HG02970 (cell line): ENCODE measurements at regions not wholly inside any gene's neighbourhood (a gene's known extent, or its start where the extent isn't known, plus 50 kb on each side); places are given as distances from the start of the nearest gene placed in this dataset.

Experiments
- ATAC-seq: cut with Tn5 transposase; IDR thresholded peaks from one replicate; pipeline ENCODE4 v1.9.1; 2021; ENCODE audit warnings: mild to moderate bottlenecking, moderate library complexity, moderate number of reproducible peaks; ENCODE audit not compliant: unreplicated experiment, low FRiP score

- ATAC-seq = no peak
Measured at GRCh38 chr3:59654123-59654479, 604.3 kb upstream of the CFAP20DC start.

GRCh38 chr3:59653405-59654122 is 603.7 kb upstream of the CFAP20DC start:
- ATAC-seq = no peak

- ATAC-seq = no peak
Measured at GRCh38 chr3:59644479-59645402, 594.9 kb upstream of the CFAP20DC start.

- no peak for ATAC-seq
Measured at GRCh38 chr3:59641169-59641899, 591.5 kb upstream of the CFAP20DC start.

GRCh38 chr3:59632760-59633573 is 583.1 kb upstream of the CFAP20DC start:
- ATAC-seq = no peak

GRCh38 chr3:59631482-59631881 is 581.7 kb upstream of the CFAP20DC start:
- no peak for ATAC-seq

- ATAC-seq = no peak
Measured at GRCh38 chr3:59621037-59621436, 571.2 kb upstream of the CFAP20DC start.

GRCh38 chr3:59620325-59620724 is 570.5 kb upstream of the CFAP20DC start:
- no peak for ATAC-seq

- ATAC-seq = no peak
Measured at GRCh38 chr3:59612444-59612715, 562.6 kb upstream of the CFAP20DC start.

GRCh38 chr3:59611649-59612443 is 562.0 kb upstream of the CFAP20DC start:
- ATAC-seq = no peak

GRCh38 chr3:59609657-59610348 is 560.0 kb upstream of the CFAP20DC start:
- no peak for ATAC-seq

GRCh38 chr3:59608356-59608755 is 558.5 kb upstream of the CFAP20DC start:
- no peak for ATAC-seq

- ATAC-seq = no peak
Measured at GRCh38 chr3:59607656-59608055, 557.8 kb upstream of the CFAP20DC start.

- no peak for ATAC-seq
Measured at GRCh38 chr3:59606638-59607266, 556.9 kb upstream of the CFAP20DC start.

GRCh38 chr3:59605944-59606534 is 556.2 kb upstream of the CFAP20DC start:
- ATAC-seq = no peak

- no peak for ATAC-seq
Measured at GRCh38 chr3:59605318-59605717, 555.5 kb upstream of the CFAP20DC start.

GRCh38 chr3:59601486-59601885 is 551.7 kb upstream of the CFAP20DC start:
- ATAC-seq = no peak

- no peak for ATAC-seq
Measured at GRCh38 chr3:59600631-59601030, 550.8 kb upstream of the CFAP20DC start.
